ENCODE measurements at regions not wholly inside any gene's neighbourhood (a gene's known extent, or its start where the extent isn't known, plus 50 kb on each side); places are given as distances from the start of the nearest gene placed in this dataset.

- Histone ChIP-seq H3K4me2 (ENCODE audit: control insufficient read depth, insufficient read depth) (no peak overlapping the region), H3K27me3 (replicated peaks in 1 of 2; ENCODE audit: control insufficient read depth in 2 of 2, insufficient read depth in 2 of 2, low read length in 1 of 2) (no peaks in the 10 kb centered on the region), H3K36me3 (ENCODE audit: control insufficient read depth in 2 of 2, insufficient read depth in 2 of 2, low read length in 1 of 2) (no peaks in the 10 kb centered on the region), H3K4me1 (ENCODE audit: control insufficient read depth, insufficient read depth, low read length) (no peaks in the 10 kb centered on the region), H3K4me3 (no peak overlapping the region), H4K20me1 (ENCODE audit: control insufficient read depth, insufficient read depth) (no peaks in the 10 kb centered on the region), H2AFZ (ENCODE audit: control insufficient read depth, low read depth, low read length) (no peak overlapping the region), H3K9me3 (replicated peaks; ENCODE audit: control insufficient read depth, insufficient read depth, low read length) (no peaks in the 10 kb centered on the region), H3K79me2 (ENCODE audit: control insufficient read depth, insufficient read depth, low read length) (no peaks in the 10 kb centered on the region), H3K27ac (ENCODE audit: control insufficient read depth, insufficient read depth) (no peak overlapping the region), H3K9ac (ENCODE audit: control insufficient read depth, insufficient read depth, low read length) (no peak overlapping the region)
- ChIA-PET POLR2A (no interaction called here), RAD21 (ENCODE audit: unreplicated experiment) (no interaction called here), SMC1A (ENCODE audit: uncharacterized antibody, unreplicated experiment) (no interaction called here), CTCF (interaction anchor here (1.0 kb wide), 1 partner anchor 173 kb away, joined by 3 read pairs; no protein-coding TSS in a partner anchor)
- DNase-seq (ENCODE audit: low read depth, low spot score) (no peak), FAIRE-seq (no peak), ATAC-seq (no peak)
- 35% methylated on average over 5 of the region's 5 CpGs for WGBS (ENCODE audit: insufficient coverage, insufficient replicate concordance, low lambda C conversion rate, missing lambda C conversion rate)
- BruUV-seq (replicated peaks), result no TSS peak
- in situ Hi-C loops (cut with MboI) (no loop called here), intact Hi-C loops (cut with micrococcal nuclease; ENCODE audit: unreplicated experiment) (no loop called here)
- no peak for TF ChIP-seq HDGF (IDR thresholded peaks at IDR 0.05)
- no peak for TF ChIP-seq SUZ12 (IDR thresholded peaks at IDR 0.05; ENCODE audit: unreplicated experiment)
- no peak for TF ChIP-seq KAT2A (conservative IDR thresholded peaks at IDR 0.05; ENCODE audit: control insufficient read depth, low read depth, low read length)
- no peak for TF ChIP-seq NR2C1 (IDR thresholded peaks at IDR 0.05)
- TF ChIP-seq CHD2 (IDR thresholded peaks at IDR 0.05; ENCODE audit: borderline replicate concordance, low read depth, low read length), result no peak
- TF ChIP-seq SIX5 (IDR thresholded peaks at IDR 0.05; ENCODE audit: low read depth, low read length, severe bottlenecking), result no peak
- TF ChIP-seq ETV6 (conservative IDR thresholded peaks at IDR 0.05 in 1 of 2, IDR thresholded peaks at IDR 0.05 in 1 of 2; ENCODE audit: borderline replicate concordance in 1 of 2, low read depth in 1 of 2), result no peak
- TF ChIP-seq SMC3 (IDR thresholded peaks at IDR 0.05; ENCODE audit: borderline replicate concordance, low read length), result no peak
- TF ChIP-seq POLR2AphosphoS5 (IDR thresholded peaks at IDR 0.05; ENCODE audit: low read length), result no peak
- TF ChIP-seq EZH2 (IDR thresholded peaks at IDR 0.05; ENCODE audit: borderline replicate concordance, control insufficient read depth, low read depth, low read length), result no peak
- TF ChIP-seq PRDM15 (CRISPR knock-in tag; IDR thresholded peaks at IDR 0.05), result no peak
- no peak for TF ChIP-seq HCFC1 (IDR thresholded peaks at IDR 0.05; ENCODE audit: low read length)
- TF ChIP-seq CEBPZ (IDR thresholded peaks at IDR 0.05; ENCODE audit: low read depth, low read length), result no peak
- TF ChIP-seq BACH1 (IDR thresholded peaks at IDR 0.05; ENCODE audit: borderline replicate concordance), result no peak
- no peak for TF ChIP-seq BCLAF1 (IDR thresholded peaks at IDR 0.05)
- TF ChIP-seq JUNB (IDR thresholded peaks at IDR 0.05), result no peak
These were observed 466.3 kb upstream of the FAM241A start for GRCh38 chr4:111678908-111679307.
